PFSK-1 (cell line): ENCODE measurements at regions not wholly inside any gene's neighbourhood (a gene's known extent, or its start where the extent isn't known, plus 50 kb on each side); places are given as distances from the start of the nearest gene placed in this dataset.

Experiments used
- POLR2AphosphoS5 ChIP-seq: IDR thresholded peaks from 2 replicates; pipeline ENCODE4 v1.6.1; 2012; ENCODE audit warnings: low read depth, mild to moderate bottlenecking, control low read depth, low read length, moderate library complexity
- SIN3A ChIP-seq: IDR thresholded peaks from 2 replicates; pipeline ENCODE4 v1.6.1; 2012; ENCODE audit warnings: mild to moderate bottlenecking, low read length, moderate library complexity, borderline replicate concordance; ENCODE audit not compliant: insufficient read depth
- TF ChIP-seq, protein P1 (sequence below), 2 experiments: IDR thresholded peaks; 2 replicates each; pipeline versions ENCODE4 v1.6.1 to v1.8.0; 2011 to 2012; ENCODE audit warnings: low read depth in 2 of 2, low read length in 2 of 2, control low read depth in 1 of 2, inconsistent platforms in 1 of 2, mild to moderate bottlenecking in 1 of 2, moderate library complexity in 1 of 2; ENCODE audit not compliant: insufficient read depth in 1 of 2

- TF ChIP-seq, protein P1, sequence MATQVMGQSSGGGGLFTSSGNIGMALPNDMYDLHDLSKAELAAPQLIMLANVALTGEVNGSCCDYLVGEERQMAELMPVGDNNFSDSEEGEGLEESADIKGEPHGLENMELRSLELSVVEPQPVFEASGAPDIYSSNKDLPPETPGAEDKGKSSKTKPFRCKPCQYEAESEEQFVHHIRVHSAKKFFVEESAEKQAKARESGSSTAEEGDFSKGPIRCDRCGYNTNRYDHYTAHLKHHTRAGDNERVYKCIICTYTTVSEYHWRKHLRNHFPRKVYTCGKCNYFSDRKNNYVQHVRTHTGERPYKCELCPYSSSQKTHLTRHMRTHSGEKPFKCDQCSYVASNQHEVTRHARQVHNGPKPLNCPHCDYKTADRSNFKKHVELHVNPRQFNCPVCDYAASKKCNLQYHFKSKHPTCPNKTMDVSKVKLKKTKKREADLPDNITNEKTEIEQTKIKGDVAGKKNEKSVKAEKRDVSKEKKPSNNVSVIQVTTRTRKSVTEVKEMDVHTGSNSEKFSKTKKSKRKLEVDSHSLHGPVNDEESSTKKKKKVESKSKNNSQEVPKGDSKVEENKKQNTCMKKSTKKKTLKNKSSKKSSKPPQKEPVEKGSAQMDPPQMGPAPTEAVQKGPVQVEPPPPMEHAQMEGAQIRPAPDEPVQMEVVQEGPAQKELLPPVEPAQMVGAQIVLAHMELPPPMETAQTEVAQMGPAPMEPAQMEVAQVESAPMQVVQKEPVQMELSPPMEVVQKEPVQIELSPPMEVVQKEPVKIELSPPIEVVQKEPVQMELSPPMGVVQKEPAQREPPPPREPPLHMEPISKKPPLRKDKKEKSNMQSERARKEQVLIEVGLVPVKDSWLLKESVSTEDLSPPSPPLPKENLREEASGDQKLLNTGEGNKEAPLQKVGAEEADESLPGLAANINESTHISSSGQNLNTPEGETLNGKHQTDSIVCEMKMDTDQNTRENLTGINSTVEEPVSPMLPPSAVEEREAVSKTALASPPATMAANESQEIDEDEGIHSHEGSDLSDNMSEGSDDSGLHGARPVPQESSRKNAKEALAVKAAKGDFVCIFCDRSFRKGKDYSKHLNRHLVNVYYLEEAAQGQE (IDR thresholded peaks at IDR 0.05; ENCODE audit: insufficient read depth in 1 of 2, low read depth in 2 of 2, low read length in 2 of 2): no peak
- TF ChIP-seq POLR2AphosphoS5: no peak
- no peak for TF ChIP-seq SIN3A
These were observed 121.3 kb upstream of the NUDT4 start for GRCh38 chr12:93256256-93256969.
